ENCODE measurements at regions not wholly inside any gene's neighbourhood (a gene's known extent, or its start where the extent isn't known, plus 50 kb on each side); places are given as distances from the start of the nearest gene placed in this dataset.

DNA sequence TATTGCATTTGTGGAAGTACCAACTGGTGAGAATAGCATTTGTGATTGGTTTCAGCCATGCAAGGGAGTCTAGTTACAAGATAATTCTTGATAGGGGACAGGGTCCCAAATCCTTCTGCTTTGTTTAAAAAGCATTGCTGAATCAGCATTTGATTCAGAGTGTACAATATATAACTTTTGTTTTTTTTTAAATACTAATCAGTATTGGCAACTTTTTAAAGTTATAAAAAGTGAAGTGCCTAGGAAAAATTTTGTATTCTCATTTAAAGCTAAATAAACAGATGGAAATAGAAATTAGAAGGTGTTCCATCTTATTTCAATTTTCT is 75.4 kb upstream of the SLC25A26 start:
- Mint-ChIP-seq H3K4me3 (no peak overlapping the region), H3K4me1 (peaks cover 7% of the 10 kb centered on the region), H3K27ac (ENCODE audit: unreplicated experiment) (no peak overlapping the region), H3K27me3 (ENCODE audit: low read depth) (no peaks in the 10 kb centered on the region), H3K36me3 (ENCODE audit: low read depth) (no peaks in the 10 kb centered on the region), H3K9me3 (no peaks in the 10 kb centered on the region)
- no peak for DNase-seq (ENCODE audit: low read depth, low spot score)
- TF ChIP-seq, protein P1, sequence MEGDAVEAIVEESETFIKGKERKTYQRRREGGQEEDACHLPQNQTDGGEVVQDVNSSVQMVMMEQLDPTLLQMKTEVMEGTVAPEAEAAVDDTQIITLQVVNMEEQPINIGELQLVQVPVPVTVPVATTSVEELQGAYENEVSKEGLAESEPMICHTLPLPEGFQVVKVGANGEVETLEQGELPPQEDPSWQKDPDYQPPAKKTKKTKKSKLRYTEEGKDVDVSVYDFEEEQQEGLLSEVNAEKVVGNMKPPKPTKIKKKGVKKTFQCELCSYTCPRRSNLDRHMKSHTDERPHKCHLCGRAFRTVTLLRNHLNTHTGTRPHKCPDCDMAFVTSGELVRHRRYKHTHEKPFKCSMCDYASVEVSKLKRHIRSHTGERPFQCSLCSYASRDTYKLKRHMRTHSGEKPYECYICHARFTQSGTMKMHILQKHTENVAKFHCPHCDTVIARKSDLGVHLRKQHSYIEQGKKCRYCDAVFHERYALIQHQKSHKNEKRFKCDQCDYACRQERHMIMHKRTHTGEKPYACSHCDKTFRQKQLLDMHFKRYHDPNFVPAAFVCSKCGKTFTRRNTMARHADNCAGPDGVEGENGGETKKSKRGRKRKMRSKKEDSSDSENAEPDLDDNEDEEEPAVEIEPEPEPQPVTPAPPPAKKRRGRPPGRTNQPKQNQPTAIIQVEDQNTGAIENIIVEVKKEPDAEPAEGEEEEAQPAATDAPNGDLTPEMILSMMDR (conservative IDR thresholded peaks at IDR 0.05), result no peak

DNA sequence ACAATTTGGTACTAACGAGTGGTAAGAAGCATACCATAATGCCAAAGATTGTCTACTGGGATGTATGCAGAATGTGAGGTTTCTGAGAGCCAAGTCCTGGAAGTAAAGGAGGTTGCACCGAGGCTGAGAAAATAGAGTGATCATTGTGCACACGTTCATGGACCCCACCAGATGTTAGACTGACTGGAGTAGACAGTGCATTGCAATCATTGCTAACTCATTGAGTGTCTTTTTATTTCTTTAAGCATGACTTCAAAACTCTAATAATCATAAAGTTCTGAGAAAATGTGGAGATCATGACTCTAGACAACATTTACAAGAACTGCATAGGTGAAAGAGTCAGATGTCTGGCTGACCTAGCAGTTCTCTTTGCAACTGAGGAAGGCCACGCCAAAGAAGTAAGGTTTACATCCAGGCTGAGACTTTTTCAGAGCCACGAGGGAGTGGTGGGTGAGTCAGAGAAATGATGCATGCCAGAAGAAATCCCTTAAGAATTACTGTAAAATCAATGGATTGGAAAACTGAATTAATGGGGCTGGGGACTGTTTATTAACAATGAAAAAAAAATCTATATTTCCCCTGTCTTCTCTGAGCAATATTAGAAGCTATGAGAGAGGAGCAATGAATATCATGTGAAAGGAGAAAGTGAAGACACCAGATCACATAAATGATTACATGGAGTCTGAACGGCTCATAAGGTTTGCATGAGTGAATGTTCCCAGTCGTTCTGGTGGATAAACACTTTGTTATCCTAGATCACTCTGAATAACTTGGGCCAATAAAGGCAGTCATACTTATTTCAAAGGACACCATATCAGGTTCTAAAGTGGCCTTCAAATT is 76.0 kb upstream of the SLC25A26 start:
- DNase-seq (ENCODE audit: low read depth, low spot score), result no peak
- H3K27ac Mint-ChIP-seq (ENCODE audit: unreplicated experiment), result no peak overlapping the region
- no peak overlapping the region for H3K4me3 Mint-ChIP-seq

DNA sequence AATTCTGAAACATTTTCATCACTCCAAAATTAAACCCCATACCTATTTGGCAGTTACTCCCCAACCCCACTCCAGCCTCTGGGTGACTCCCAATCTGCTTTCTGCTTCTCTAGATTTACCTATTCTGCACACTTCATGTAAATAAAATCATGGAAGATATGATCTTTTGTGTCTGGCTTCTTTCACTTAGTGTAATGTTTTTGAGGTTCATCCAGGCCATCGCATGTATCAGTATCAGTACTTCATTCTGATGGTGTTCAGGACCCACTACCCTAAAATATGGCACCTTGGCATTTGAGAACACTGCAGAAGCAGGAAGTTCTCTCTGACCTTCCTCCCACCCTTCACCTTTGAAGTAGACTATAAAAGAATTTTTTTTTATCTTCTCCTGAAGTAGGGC is 78.7 kb upstream of the SLC25A26 start:
- H3K4me3 Mint-ChIP-seq, result no peak overlapping the region
- H3K27ac Mint-ChIP-seq (ENCODE audit: unreplicated experiment), result no peak overlapping the region
- no peaks in the 10 kb centered on the region for H3K27me3 Mint-ChIP-seq (ENCODE audit: low read depth)
- no peaks in the 10 kb centered on the region for H3K9me3 Mint-ChIP-seq
- TF ChIP-seq, protein P1 (conservative IDR thresholded peaks at IDR 0.05), result no peak
- peaks cover 15% of the 10 kb centered on the region for H3K4me1 Mint-ChIP-seq
- no peak for DNase-seq (ENCODE audit: low read depth, low spot score)
- H3K36me3 Mint-ChIP-seq (ENCODE audit: low read depth), result no peaks in the 10 kb centered on the region

More for the DNA sequence above, 76.0 kb upstream of the SLC25A26 start:
- H3K9me3 Mint-ChIP-seq, result no peaks in the 10 kb centered on the region
- no peaks in the 10 kb centered on the region for H3K36me3 Mint-ChIP-seq (ENCODE audit: low read depth)
- TF ChIP-seq, protein P1 (conservative IDR thresholded peaks at IDR 0.05), result no peak
- no peaks in the 10 kb centered on the region for H3K27me3 Mint-ChIP-seq (ENCODE audit: low read depth)
- H3K4me1 Mint-ChIP-seq, result peaks cover 7% of the 10 kb centered on the region

DNA sequence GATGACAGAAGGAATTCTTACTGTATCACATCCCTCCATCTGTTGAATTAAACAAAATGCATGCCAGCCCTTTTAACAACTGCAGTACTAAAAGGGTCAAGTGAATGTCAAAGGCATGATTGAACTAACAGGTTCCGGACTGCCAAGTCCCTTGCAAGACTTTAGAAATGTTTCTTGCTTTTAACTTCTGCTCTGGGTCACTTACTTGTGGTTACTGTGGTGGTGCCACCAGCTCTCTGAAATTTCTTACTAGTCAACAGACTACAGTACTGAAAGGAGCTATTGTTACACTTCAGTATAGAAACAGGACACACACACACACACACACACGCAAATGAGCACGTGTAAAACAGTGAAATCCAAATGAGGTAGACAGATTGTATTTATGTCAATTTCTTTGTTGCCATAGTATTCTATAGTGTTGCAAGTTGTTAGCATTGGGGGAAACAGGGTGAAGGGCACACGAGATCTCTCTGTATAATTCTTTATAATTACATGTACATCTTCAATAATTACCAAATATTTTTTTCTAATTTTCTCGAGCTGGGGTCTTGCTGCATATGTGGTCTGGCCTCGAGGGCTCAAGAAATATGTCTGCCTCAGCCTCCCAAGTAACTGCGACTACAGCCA is 79.9 kb upstream of the SLC25A26 start:
- Mint-ChIP-seq H3K36me3 (ENCODE audit: low read depth) (no peaks in the 10 kb centered on the region), H3K27me3 (ENCODE audit: low read depth) (no peaks in the 10 kb centered on the region), H3K4me3 (no peak overlapping the region), H3K27ac (ENCODE audit: unreplicated experiment) (no peak overlapping the region), H3K9me3 (no peaks in the 10 kb centered on the region), H3K4me1 (peaks cover 15% of the 10 kb centered on the region)
- TF ChIP-seq, protein P1 (conservative IDR thresholded peaks at IDR 0.05), result no peak
- no peak for DNase-seq (ENCODE audit: low read depth, low spot score)

DNA sequence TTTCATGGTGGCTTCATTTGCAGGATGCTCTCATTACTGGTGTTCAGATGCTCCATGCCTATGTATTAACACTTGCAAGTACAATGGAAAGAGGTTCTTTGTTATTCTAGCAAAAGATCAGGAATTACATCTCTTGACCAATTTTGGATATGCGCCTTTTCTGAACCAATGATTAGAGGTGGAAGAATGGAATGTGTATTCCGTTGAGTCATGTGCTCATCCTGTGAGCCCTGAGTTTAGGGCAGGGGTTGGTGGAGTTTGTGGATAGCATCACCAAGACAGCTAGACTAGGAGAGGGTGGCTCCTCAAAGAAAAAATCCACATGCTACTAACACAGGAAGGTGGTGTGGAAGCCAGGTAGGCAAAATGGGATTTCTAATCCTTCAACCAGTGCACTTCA is 80.7 kb upstream of the SLC25A26 start:
- H3K4me3 Mint-ChIP-seq, result no peak overlapping the region
- no peaks in the 10 kb centered on the region for H3K27me3 Mint-ChIP-seq (ENCODE audit: low read depth)
- DNase-seq (ENCODE audit: low read depth, low spot score), result no peak
- H3K9me3 Mint-ChIP-seq, result no peaks in the 10 kb centered on the region
- no peak overlapping the region for H3K27ac Mint-ChIP-seq (ENCODE audit: unreplicated experiment)
- TF ChIP-seq, protein P1 (conservative IDR thresholded peaks at IDR 0.05), result no peak
- peaks cover 15% of the 10 kb centered on the region for H3K4me1 Mint-ChIP-seq
- no peaks in the 10 kb centered on the region for H3K36me3 Mint-ChIP-seq (ENCODE audit: low read depth)
